GM23248 (cell line): ENCODE measurements at regions not wholly inside any gene's neighbourhood (a gene's known extent, or its start where the extent isn't known, plus 50 kb on each side); places are given as distances from the start of the nearest gene placed in this dataset.

Experiments
- EZH2 ChIP-seq: fragments of 200-600 bp; sonication (generic); IDR thresholded peaks from 2 replicates; pipeline ENCODE4 v1.6.1; 2018; ENCODE audit warnings: antibody characterized with exemption, mild to moderate bottlenecking; ENCODE audit not compliant: insufficient read depth, poor library complexity, severe bottlenecking
- EZH2phosphoT487 ChIP-seq: fragments of 200-600 bp; sonication (generic); IDR thresholded peaks from 2 replicates; pipeline ENCODE4 v1.6.1; 2018; ENCODE audit warnings: antibody characterized with exemption, moderate library complexity, mild to moderate bottlenecking, low read depth; ENCODE audit not compliant: insufficient read depth

DNA sequence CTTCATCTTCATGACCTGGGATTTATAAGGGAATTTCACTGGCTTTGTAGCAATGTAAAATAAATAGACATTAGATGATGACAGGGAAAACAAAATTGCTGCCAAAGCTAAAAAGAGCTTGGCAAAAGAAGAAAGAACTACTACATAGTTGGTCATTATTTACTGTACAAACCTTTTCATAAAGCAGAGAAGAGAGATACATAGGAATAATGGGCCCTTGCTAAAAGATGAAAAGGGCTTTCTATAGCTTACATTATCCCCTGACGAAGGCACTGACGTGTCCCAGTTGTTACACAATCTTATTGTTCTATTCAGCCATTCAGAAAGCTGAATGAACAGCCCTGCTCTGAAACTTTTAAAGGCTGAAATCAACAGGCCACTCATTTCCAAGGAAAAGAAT is 57.1 kb downstream of the ZC3H11B start:
- TF ChIP-seq EZH2 (no peak), EZH2phosphoT487 (no peak)
